ENCODE measurements at regions not wholly inside any gene's neighbourhood (a gene's known extent, or its start where the extent isn't known, plus 50 kb on each side); places are given as distances from the start of the nearest gene placed in this dataset.

GRCh38 chr12:62129291-62129690, 130.9 kb upstream of the USP15 start:
- H3K9ac ChIP-seq (ENCODE audit: low read length), result no peak overlapping the region
- no peaks in the 10 kb centered on the region for H3K4me1 ChIP-seq (ENCODE audit: control insufficient read depth in 1 of 2, insufficient read depth in 2 of 2, low read length in 2 of 2)
- ATAC-seq (no peak), DNase-seq (ENCODE audit: low read depth, low spot score) (no peak)
- CTCF ChIA-PET, result no interaction called here
- H3K9me3 ChIP-seq (ENCODE audit: control insufficient read depth in 1 of 2, insufficient read depth in 1 of 2, low read depth in 1 of 2, low read length in 2 of 2), result no peaks in the 10 kb centered on the region
- POLR2A ChIA-PET, result no interaction called here
- no peaks in the 10 kb centered on the region for H3K9me2 ChIP-seq (ENCODE audit: insufficient read depth)
- no peaks in the 10 kb centered on the region for H4K20me1 ChIP-seq (ENCODE audit: insufficient read depth)
- H3K79me2 ChIP-seq (ENCODE audit: insufficient read depth, low read length), result no peaks in the 10 kb centered on the region
- intact Hi-C loops (cut with micrococcal nuclease), result no loop called here
- no peaks in the 10 kb centered on the region for H3K36me3 ChIP-seq (ENCODE audit: control insufficient read depth in 1 of 2, insufficient read depth in 2 of 2, low read length in 2 of 2)
- no peak overlapping the region for H3K27ac ChIP-seq (ENCODE audit: low read depth, low read length)
- H3K4me2 ChIP-seq (ENCODE audit: low read length), result no peak overlapping the region
- H2AFZ ChIP-seq (ENCODE audit: low read depth, low read length, poor library complexity, severe bottlenecking), result no peak overlapping the region
- RAD21 ChIA-PET (ENCODE audit: low non-redundant PET in 1 of 2, low total read pairs in 2 of 2, uncharacterized antibody in 2 of 2, unreplicated experiment in 2 of 2), result no interaction called here
- TF ChIP-seq TCF7L2 (IDR thresholded peaks at IDR 0.05; ENCODE audit: borderline replicate concordance, extremely low read depth, insufficient read depth, insufficient read length) (no peak), ATF3 (IDR thresholded peaks at IDR 0.05) (no peak), ZFX (IDR thresholded peaks at IDR 0.05) (no peak)
- H3K4me3 ChIP-seq (replicated peaks in 1 of 2; ENCODE audit: low read depth in 1 of 2, low read length in 2 of 2), result no peak overlapping the region
- BruUV-seq (replicated peaks), result no TSS peak
- H3K27me3 ChIP-seq (ENCODE audit: insufficient read depth, low read length), result no peaks in the 10 kb centered on the region

GRCh38 chr12:62130402-62130801, 129.8 kb upstream of the USP15 start:
- ChIA-PET CTCF (no interaction called here), RAD21 (ENCODE audit: low non-redundant PET in 1 of 2, low total read pairs in 2 of 2, uncharacterized antibody in 2 of 2, unreplicated experiment in 2 of 2) (no interaction called here), POLR2A (no interaction called here)
- intact Hi-C loops (cut with micrococcal nuclease), result no loop called here
- Histone ChIP-seq H3K9me3 (ENCODE audit: control insufficient read depth in 1 of 2, insufficient read depth in 1 of 2, low read depth in 1 of 2, low read length in 2 of 2) (no peaks in the 10 kb centered on the region), H3K27ac (ENCODE audit: low read depth, low read length) (no peak overlapping the region), H3K4me2 (ENCODE audit: low read length) (no peak overlapping the region), H2AFZ (ENCODE audit: low read depth, low read length, poor library complexity, severe bottlenecking) (no peak overlapping the region), H4K20me1 (ENCODE audit: insufficient read depth) (no peaks in the 10 kb centered on the region), H3K79me2 (ENCODE audit: insufficient read depth, low read length) (no peaks in the 10 kb centered on the region), H3K4me1 (ENCODE audit: control insufficient read depth in 1 of 2, insufficient read depth in 2 of 2, low read length in 2 of 2) (no peaks in the 10 kb centered on the region), H3K9ac (ENCODE audit: low read length) (no peak overlapping the region), H3K9me2 (ENCODE audit: insufficient read depth) (no peaks in the 10 kb centered on the region), H3K36me3 (ENCODE audit: control insufficient read depth in 1 of 2, insufficient read depth in 2 of 2, low read length in 2 of 2) (no peaks in the 10 kb centered on the region), H3K4me3 (replicated peaks in 1 of 2; ENCODE audit: low read depth in 1 of 2, low read length in 2 of 2) (no peak overlapping the region), H3K27me3 (ENCODE audit: insufficient read depth, low read length) (no peaks in the 10 kb centered on the region)
- DNase-seq (ENCODE audit: low read depth, low spot score) (no peak), ATAC-seq (no peak)
- no TSS peak for BruUV-seq (replicated peaks)
- no peak for TF ChIP-seq RAD21 (IDR thresholded peaks at IDR 0.05; ENCODE audit: low read depth)
- TF ChIP-seq ZNF274 (IDR thresholded peaks at IDR 0.05; ENCODE audit: low read depth, low read length), result no peak
- no peak for TF ChIP-seq EZH2phosphoT487 (IDR thresholded peaks at IDR 0.05; ENCODE audit: borderline replicate concordance)
- no peak for TF ChIP-seq MAX (IDR thresholded peaks at IDR 0.05)
- TF ChIP-seq POLR2AphosphoS5 (IDR thresholded peaks at IDR 0.05; ENCODE audit: low read depth, low read length), result no peak
- TF ChIP-seq SP1 (IDR thresholded peaks at IDR 0.05; ENCODE audit: low read depth), result no peak
- TF ChIP-seq CBX3 (IDR thresholded peaks at IDR 0.05; ENCODE audit: low read depth), result no peak
- no peak for TF ChIP-seq TCF7L2 (IDR thresholded peaks at IDR 0.05; ENCODE audit: borderline replicate concordance, extremely low read depth, insufficient read depth, insufficient read length)
- TF ChIP-seq ZBTB33 (IDR thresholded peaks at IDR 0.05; ENCODE audit: extremely low read depth, insufficient replicate concordance, low read length), result no peak
- TF ChIP-seq CEBPB (IDR thresholded peaks at IDR 0.05; ENCODE audit: low read depth), result no peak
- no peak for TF ChIP-seq SIN3A (IDR thresholded peaks at IDR 0.05; ENCODE audit: low read depth)
- TF ChIP-seq POLR2A (IDR thresholded peaks at IDR 0.05; ENCODE audit: borderline replicate concordance, extremely low read depth, insufficient read depth, insufficient read length), result no peak
- TF ChIP-seq FOSL1 (IDR thresholded peaks at IDR 0.05; ENCODE audit: low read depth), result no peak
- no peak for TF ChIP-seq ATF3 (IDR thresholded peaks at IDR 0.05)
- TF ChIP-seq JUND (IDR thresholded peaks at IDR 0.05), result no peak
- no peak for TF ChIP-seq EGR1 (IDR thresholded peaks at IDR 0.05; ENCODE audit: low read depth)
- no peak for TF ChIP-seq YY1 (IDR thresholded peaks at IDR 0.05; ENCODE audit: extremely low read depth, insufficient replicate concordance, low read depth, low read length)
- no peak for TF ChIP-seq ZFX (IDR thresholded peaks at IDR 0.05)
